GM18511 (cell line): ENCODE measurements at regions not wholly inside any gene's neighbourhood (a gene's known extent, or its start where the extent isn't known, plus 50 kb on each side); places are given as distances from the start of the nearest gene placed in this dataset.

Source experiments
- ATAC-seq: cut with Tn5 transposase; IDR thresholded peaks from one replicate; pipeline ENCODE4 v1.9.1; 2021; ENCODE audit warnings: mild to moderate bottlenecking, moderate library complexity; ENCODE audit not compliant: unreplicated experiment

DNA sequence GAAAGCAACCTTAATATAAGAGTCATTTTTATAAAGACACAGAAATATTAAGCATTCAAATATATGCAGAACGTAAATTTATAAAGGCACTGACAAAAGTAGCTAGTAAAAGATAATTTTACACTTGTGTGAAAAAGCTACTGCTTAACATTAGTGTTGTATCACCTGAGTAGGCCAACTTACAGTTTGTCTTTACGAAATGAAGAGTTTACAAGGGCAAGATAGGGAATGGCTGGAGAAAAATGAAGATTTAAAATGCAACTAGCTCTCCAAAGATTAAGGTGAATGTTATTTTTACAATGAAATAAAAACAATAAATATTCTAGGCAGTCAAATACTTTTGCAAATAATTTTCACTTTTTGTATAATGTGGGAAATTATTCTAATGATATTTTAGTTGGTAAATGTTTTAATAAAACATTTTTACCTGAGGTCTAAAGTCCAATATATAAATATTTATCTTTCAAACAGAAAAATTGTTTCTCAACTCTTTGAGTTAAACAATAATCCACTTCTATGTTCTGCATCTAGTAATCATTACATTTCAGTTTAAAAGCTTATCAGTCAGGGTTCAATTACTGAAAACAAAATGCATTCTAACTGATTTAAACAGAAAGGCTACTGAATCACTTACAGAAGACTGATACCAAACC, 382.6 kb downstream of the IPMK start:
- ATAC-seq, result no peak

DNA sequence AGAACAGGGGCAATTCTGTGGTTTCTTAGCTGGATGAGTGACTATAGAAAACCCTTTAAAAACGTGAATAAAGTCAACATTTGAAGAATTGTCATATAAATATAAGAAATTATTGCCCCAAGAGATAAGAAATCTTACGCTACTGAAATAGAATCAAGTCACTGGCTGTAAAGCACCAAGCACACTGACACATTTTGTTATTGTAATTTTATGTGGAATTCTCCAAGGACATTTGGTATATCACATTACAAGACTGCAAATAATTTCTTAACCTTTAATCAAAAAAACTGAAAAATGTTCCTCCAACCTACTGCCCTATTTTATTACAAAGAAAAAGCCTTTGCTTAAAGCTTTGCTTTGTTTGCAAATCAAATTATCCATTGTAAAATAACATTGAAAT, 383.3 kb downstream of the IPMK start:
- no peak for ATAC-seq

DNA sequence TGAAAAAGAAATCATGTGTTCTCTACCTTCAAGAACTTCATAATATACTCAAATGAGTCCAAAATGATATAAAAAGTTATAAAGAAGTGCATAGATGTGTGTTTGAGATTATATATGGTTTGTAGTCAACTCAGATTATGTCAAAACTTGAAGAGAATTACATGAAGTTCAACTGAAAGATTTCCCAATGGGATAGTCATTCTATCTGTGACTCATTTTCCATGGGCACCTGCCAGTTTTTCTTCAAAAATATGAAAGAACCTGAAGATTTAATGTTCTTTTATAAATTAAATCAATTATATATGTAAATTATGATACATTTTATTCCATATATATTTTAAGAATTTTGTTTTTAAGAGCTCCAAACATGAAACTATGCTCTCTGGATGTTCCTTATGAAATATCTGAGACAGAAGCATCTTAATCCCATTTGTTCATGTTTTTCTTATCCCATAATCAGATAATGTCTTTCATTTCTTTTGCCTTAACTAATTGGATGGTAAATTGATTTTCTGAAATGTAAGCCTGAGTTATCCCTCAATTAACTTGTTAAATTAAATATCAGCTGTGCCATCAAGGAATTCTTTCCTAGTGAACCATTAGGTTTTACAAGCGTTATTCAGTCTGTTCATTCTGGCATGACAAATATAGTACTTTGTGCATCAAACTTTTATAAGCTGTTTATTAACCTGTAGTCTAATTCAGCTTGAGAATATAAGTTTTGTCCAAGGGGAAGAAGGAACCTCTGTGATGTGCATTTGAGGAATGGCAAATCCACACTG, 387.1 kb downstream of the IPMK start:
- no peak for ATAC-seq

DNA sequence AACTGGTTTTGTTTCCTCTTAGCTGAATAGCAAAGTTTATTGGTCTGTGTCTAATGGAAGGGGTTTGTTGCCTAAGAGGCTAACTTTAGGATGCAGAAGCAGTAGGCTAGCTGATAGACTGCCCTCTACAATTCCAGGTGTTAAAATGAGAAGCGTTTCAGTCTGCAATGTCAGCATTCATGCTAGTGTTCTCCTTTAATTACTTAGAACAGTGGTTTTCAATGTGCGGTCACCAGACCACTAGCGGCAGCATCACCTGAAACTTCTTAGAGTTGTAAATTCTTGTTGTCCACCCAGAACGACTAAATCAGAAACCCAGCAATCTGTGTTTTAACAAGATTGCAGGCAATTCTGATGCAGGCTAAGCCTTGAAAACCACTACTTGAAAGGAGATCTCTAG, 392.9 kb downstream of the IPMK start:
- ATAC-seq, result no peak

DNA sequence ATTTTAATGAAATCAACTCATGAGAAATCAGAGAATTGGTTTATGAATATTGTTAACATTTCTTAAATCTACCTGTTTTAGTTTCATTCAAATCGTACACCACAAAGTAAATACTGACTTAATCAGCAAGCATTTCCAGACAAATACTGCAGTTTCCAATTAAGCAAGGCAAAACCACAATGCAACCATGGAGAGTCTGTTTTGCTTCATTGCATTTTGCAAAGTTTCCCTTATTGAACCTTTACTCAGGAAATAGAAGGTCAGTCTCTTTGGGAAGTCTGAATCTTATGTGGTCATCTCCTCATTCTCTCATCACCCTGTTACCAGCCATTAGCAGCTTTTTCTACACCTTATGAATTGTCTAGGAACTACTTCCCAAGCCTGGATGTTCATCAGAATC, 400.5 kb downstream of the IPMK start:
- ATAC-seq, result no peak

DNA sequence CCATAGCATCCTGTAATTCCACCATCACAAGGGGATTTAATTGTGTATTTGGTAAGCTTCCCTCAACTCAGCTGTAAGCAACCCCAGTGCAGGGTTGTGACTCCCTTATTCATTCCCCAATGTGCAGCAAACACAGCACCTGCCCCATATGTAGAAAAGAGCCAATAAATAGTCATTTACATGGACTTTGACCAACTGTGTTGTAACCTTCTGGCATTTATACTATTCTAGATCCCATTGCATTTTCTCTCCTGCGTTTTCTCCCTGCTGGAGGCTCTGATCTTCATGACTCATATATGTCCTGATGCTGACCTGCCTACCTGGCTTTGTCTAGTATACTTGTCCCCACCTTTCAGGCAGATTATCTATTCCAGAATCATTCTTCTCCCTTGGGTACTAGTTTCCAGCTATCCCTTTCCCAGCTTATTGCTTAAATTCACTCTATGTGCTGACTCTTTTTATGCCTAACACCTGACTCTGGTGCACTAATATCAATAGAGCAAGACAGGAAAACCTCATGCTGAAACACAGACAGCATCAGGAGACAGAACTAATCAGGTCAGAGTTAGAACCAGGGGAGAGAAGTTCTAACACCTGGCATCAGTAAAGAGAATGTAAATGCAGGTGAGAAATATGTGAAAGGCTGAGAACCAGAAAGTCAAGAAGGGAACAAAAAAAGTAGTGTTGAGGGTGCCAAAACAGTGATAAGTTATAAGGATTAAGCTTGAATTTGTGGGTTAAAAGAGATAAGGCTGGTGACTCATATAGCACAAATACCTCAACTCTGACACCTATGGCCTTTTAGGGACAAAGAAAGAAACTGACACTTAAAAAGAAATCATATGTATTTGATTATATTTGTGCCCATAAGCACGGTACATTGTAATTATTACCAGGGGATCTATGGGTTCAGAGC, 402.7 kb downstream of the IPMK start:
- no peak for ATAC-seq

DNA sequence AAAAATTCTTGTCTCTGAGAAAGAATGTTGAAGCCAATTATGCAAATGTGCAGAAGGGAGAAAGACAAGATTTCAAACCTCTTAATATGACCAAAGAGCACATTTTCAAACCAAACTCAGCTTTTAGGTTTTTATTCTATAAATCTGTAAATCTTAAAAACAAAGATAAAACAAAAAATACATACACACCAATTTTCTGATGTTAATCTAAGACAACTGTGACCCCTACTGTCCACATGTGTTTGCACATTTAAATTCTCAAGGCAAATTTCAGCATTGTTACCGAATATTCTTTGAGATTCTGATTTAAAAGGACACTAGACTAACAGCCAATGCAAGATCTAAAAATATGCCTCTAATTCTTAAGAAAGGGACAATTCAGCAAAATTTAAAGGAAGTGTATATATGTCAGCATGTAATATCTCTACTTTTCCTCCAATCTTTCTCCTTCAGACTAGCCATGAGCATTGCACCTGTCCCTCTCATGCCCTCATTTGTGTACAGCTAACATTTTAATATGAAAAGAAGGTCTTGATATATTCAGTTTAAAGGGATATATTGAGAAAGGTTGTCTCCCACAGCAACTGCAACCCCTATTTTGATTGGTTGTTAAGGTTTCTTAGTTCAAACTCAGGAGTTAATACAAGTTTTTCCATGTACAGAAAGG, 417.9 kb downstream of the IPMK start:
- no peak for ATAC-seq

DNA sequence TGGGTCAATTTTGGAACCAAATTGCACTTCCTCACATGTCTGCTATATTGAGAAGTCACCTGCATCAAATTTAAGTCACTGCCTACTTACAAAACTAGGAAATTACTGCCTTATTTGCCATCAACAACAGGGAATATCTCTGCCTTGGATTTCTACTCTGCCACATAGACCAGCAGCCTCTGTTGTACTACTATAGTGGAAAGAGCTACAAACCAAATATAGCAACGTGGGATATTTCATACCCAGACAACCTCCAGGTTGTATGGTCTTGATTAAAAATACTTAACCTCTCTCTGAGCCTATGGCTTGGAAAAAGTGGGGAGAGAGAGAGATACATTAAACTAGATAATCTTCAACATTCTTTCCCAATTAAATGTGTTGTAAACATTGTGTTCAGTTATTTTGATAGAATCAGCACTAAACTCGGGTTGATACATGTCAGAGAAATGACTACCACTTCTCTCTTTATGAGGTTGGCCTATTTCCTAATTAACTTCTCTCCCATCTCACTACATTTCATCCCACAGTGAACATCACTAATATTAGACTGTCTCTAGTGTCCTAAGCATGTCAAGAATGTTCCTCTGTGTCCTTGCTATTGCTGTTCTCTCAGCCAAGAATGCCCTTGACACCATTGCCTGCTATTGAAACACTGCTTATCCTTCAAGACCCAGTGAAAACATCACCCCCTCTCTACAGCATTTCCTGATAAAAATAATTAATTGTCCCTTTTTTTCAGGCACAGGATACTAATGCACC, 421.2 kb downstream of the IPMK start:
- ATAC-seq, result no peak

DNA sequence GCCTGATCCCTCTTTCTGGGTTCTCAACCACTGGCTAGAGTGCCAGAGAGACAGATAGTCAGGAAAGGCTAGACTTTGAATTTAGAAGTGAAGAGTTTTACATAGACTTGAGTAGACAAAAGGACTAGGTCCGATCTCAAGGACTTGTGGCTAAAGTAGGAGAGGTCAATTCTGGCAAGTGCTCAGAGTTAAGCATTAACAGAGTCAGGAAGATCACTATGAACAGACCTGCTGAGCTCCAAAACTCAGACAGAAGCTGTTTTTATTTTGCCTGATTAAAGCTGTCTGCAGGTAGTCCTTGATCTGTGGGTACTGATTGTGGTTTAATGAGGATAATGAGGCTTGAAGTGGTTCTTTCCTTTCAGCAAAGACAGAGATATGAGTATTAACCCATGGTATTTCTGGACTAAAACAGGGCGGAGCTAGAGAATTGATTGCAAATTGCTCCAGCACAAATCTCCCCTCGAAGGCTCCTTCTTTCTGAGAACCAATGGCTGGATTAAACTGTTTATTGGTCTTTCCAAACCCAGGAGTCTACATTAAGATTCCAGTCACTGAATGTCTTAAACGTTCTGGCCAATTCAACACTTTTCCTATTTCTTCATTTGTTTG, 423.2 kb downstream of the IPMK start:
- ATAC-seq, result no peak

DNA sequence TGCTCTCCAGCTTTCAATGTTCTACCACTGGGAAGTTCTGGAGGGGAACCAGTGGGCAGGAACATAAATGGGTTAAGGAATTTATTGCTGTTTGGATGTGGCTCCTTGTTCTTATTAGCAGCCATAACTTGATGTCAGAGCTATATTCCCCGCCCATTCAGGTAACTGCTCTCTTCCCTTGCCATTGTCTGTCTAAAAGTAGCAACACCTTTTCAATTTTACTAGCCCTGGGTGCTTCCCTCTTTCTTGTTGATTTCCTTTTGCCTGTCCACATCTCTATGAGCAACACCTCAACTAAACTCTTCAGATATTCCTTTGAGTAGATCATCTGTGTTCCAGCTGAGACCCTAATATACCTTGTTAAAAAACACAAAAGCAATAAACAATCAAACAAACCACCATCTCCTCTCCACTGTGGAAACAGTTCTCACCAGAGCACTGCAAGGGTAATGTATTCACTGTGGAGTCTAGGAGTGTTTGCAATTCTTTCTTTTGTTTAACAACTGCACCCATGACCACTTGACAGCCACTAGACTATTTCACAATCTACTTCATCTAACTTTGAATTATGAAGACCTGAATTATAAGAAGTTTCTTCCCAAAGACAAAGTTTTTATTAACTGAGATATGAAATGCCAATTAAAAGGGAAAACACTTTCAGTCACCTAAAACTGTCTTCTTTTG, 436.7 kb downstream of the IPMK start:
- ATAC-seq, result no peak

DNA sequence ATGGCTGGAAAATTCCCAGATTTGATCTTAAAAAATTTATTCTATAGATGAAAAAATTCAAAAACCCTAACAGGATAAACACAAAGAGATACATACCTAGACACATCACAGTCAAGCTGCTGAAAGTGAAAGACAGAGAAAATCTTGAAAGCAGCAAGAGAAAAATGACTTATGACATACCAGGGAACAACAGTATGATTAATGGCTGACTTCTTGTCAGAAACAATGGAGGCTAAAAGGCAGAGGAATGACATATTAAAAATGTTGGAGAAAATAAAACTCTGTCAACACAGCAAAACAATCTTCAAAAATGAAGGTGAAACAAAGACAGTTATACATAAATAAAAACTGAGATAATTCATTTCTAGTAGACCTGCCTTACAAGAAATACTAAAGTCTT, 442.7 kb downstream of the IPMK start:
- no peak for ATAC-seq

DNA sequence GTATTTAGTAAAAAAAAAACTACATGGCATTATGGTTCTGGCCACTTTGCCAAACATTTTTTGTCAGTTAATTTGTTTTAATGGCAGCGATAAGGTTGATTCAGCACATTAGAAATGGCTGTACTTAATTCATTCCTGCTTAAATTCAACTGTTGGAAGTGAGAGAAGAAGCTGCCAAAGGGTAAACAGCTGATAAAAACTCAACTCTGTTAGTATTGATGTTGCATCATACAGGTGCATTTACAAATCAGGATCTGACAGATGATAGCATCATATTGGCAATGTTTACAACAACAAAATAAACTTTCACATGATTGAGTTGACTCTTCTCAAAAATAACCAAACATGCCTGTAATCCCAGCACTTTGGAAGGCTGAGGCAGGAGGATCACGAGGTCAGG, 444.3 kb downstream of the IPMK start:
- ATAC-seq, result no peak

DNA sequence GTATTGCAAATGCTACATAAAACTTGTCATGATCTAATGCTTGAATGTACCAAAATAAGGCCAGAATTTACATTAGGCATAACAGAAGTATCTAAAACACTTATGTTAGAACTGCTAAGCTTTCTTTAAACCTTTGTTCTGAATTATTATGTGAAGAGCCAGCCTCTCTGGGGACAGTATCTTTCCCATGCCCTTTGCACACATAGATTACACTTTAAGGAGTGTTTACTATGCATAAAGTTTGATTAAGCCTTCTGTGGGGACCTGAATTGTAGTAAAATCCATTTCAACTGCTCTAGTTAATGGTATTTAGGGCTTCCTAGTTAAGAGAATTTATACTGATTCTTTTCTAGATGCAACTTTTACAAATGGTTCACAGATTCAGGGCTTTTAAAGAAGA, 444.7 kb downstream of the IPMK start:
- ATAC-seq, result no peak

DNA sequence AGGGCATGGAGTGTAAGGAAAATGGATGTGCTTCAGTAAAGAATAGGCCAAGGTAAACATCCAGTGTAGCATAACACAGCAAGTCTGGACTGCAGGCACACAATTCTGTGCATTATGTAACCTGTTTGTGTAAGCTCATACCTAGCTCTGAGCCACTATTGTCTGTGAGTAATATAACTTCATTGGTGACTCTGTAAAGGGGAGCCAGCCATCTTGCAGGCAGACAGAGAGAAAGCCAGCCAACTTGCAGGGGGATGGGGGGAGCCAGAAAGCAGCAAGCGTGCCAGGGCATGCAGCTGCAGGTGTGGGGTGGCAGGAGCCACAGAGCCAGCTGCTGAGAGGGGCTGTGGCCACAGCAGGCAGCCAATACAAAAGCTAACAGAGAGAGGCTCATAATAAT, 449.2 kb downstream of the IPMK start:
- ATAC-seq, result no peak

DNA sequence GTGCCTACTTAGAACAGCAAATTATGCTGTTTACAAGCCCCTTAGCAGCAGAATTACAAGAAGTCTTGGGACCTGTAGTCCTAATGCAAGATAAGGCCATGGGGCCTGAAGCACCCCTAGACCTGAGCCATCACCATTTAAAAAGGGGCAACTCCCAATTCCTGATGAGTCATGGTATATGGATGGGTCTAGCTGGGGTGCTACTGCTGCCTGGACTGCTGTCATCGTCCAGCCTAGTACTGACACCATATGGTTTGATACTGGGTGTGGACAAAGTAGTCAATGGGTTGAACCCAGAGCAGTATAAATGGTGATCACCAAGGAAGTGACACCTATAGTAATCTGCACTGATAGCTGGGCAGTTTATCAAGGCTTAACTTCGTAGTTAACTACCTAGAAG, 450.0 kb downstream of the IPMK start:
- no peak for ATAC-seq

DNA sequence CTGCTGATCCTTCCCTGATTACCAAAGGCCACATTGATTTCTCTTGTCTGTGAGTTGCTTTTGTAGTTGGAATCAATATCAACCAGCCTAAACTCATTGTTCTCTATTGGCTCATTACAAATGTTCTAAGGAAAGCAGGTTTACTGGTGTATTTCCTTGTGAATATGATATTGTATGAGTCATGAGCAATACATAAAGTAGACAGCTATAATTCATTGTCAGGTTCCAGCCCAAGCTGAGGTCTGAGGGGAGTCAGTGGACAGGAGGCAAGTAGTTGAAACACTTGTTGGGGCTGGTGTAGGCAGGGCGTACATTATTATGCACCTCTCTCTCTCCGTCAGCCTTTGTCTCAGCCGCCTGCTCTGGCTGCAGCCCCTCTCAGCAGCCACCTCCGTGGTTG, 451.7 kb downstream of the IPMK start:
- ATAC-seq, result no peak

DNA sequence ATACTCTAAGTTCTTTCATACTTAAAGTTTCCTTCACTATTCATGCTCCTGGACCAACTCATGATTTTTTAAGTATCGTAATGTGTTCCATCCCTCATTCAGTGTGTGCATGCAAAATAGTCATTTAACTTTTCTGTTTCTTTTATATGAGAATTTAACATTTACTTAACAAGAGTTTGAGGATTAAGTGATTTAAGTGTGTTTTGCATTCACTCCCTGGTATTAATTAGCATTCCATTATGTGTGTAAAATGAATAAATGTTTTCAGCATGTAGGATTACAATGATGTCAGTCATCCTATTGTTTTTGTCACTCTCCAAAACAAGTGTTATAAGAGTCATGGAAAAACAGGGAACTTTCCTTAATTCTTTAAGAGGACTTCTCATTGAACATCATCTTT, 457.7 kb downstream of the IPMK start:
- ATAC-seq, result no peak

DNA sequence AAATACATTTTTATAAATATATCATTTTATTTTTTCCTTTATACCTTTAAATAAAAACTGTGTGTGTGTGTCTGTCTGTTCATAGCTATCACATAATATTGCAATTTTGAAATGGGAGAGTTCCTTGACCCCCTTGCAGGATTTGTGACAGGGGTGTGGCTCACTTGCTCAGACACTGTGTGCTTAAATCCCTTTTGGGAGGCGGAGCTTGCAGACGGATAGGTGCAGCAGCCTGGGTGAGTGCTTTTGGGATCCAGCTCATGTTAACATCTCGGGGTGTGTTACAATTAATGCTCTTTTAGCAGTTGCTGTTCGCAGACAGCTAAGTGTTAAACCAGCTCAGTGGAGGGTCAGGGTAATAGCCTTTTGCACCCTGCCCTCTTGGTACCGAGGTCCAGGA, 459.8 kb downstream of the IPMK start:
- no peak for ATAC-seq

DNA sequence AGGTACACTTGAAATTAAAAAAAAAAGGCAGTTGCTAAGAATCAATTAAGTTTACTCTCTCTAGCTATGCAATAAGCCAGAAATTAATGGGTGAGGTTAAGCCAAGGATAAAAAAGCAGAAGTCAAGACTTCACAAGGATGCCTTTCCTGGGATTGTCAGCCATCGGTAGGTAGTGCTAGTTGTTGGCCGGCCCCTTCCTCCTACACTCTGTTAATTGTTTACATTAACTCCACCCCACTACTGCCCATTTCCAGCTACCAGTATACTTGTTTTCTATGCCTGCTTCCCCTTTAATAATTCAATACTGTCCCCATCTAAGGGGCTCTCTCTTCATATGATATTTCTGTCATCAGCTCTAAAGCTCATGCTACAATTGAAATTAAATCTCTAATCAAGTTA, 461.0 kb downstream of the IPMK start:
- ATAC-seq, result no peak

DNA sequence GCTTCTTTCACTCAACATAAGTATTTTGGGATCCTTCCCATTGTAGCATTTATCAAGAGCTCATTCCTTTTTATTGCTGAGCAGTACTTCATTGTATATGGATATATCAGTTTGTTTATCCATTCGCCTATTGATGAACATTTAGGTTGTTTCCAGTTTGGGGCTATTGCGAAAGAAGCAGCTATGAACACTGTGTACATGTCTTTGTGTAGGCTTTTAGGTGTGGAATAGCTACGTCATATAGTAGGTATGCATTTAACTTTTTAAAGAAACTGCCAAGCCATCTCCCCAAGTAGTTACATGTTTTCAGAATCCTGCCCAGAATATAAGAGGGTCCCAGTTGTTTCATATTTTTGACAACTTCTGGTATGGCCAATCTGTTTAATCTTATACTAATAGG, 468.1 kb downstream of the IPMK start:
- ATAC-seq, result no peak
